Hepatocyte (in vitro differentiated cells): ENCODE measurements at regions not wholly inside any gene's neighbourhood (a gene's known extent, or its start where the extent isn't known, plus 50 kb on each side); places are given as distances from the start of the nearest gene placed in this dataset.

Experiments
- CTCF ChIP-seq: fragments of 200-600 bp; sonication (generic); IDR thresholded peaks from 2 replicates; pipeline ENCODE4 v1.5.1; 2016; ENCODE audit warnings: antibody characterized with exemption, mild to moderate bottlenecking; ENCODE audit not compliant: poor library complexity
- EZH2 ChIP-seq: fragments of 200-600 bp; sonication (generic); IDR thresholded peaks from 2 replicates; pipeline ENCODE4 v1.6.1; 2016; ENCODE audit warnings: antibody characterized with exemption, mild to moderate bottlenecking, borderline replicate concordance
- EZH2phosphoT487 ChIP-seq: fragments of 200-600 bp; sonication (generic); IDR thresholded peaks from one replicate; pipeline ENCODE4 v1.6.1; 2018; ENCODE audit warnings: antibody characterized with exemption, mild to moderate bottlenecking, low read depth, moderate library complexity; ENCODE audit not compliant: unreplicated experiment, severe bottlenecking

GRCh38 chr15:66929843-66930402, 135.5 kb upstream of the SMAD3 start:
- TF ChIP-seq CTCF (no peak), EZH2 (no peak), EZH2phosphoT487 (no peak)
